GM12878 (cell line): ENCODE measurements at regions not wholly inside any gene's neighbourhood (a gene's known extent, or its start where the extent isn't known, plus 50 kb on each side); places are given as distances from the start of the nearest gene placed in this dataset.
"Not testable (repeated sequence)": the region's sequence is repeated elsewhere in the genome, so short reads cannot be mapped to it uniquely, and the experiment has no call there.

Source experiments
- ATAC-seq: fragments of 200-7000 bp; cut with Tn5 transposase; 3 replicates; pipeline ENCODE4 v1.9.1; 2020; ENCODE audit warnings: mild to moderate bottlenecking, moderate library complexity
- BruUV-seq: library from RNA; stranded (reverse); fragments of 400-500 nt; replicated peaks from 2 replicates; lab custom pipeline; 2021; lab: Mats Ljungman, UMichigan
- CTCF ChIA-PET: fragments of 300-600 bp; sonication (Branson Sonifier 250); formaldehyde crosslinking; extraction: SDS; loops from one replicate; lab custom pipeline; 2021; ENCODE audit warnings: inconsistent platforms; lab: Yijun Ruan, JAX
- POLR2A ChIA-PET: fragments of 350-600 bp; formaldehyde crosslinking; extraction: SDS; loops from one replicate; lab custom pipeline; 2021; ENCODE audit warnings: inconsistent platforms; lab: Charles Lee
- RAD21 ChIA-PET: fragments of 300-600 bp; sonication (Branson Sonifier 250); formaldehyde crosslinking; loops from one replicate; lab custom pipeline; 2023; ENCODE audit warnings: antibody characterized with exemption; ENCODE audit not compliant: unreplicated experiment; lab: Charles Lee
- SMC1A ChIA-PET: fragments of 300-600 bp; sonication (Branson Sonifier 250); formaldehyde crosslinking; loops from one replicate; lab custom pipeline; 2023; ENCODE audit not compliant: unreplicated experiment, uncharacterized antibody; lab: Charles Lee
- DNase-seq: peaks from one replicate; pipeline ENCODE4 v3.0.0-alpha.2; 2011; ENCODE audit warnings: low read depth, low spot score
- FAIRE-seq: peaks from 3 replicates; lab custom pipeline; 2011; peaks lifted over from hg19 to GRCh38; lab: Jason Lieb, UNC
- H2AFZ ChIP-seq: 2 replicates; pipeline ENCODE4 v1.6.0; 2011; ENCODE audit warnings: low read depth, low read length, control low read depth; ENCODE audit not compliant: control insufficient read depth
- H3K27ac ChIP-seq: 2 replicates; pipeline ENCODE4 v1.5.1; 2011; ENCODE audit warnings: control low read depth; ENCODE audit not compliant: control insufficient read depth, insufficient read depth
- H3K27me3 ChIP-seq, 2 experiments: replicated peaks in 1 of 2; 2 replicates each; pipeline versions ENCODE4 v1.6.0 to v1.6.1; 2011; ENCODE audit warnings: low read length in 1 of 2; ENCODE audit not compliant: control insufficient read depth in 2 of 2, insufficient read depth in 2 of 2
- H3K36me3 ChIP-seq, 2 experiments: 2 replicates each; pipeline ENCODE4 v1.5.1; 2011; ENCODE audit warnings: low read length in 1 of 2; ENCODE audit not compliant: control insufficient read depth in 2 of 2, insufficient read depth in 2 of 2
- H3K4me1 ChIP-seq: 2 replicates; pipeline ENCODE4 v1.6.1; 2011; ENCODE audit warnings: mild to moderate bottlenecking, low read length, moderate library complexity, mixed read lengths; ENCODE audit not compliant: control insufficient read depth, insufficient read depth
- H3K4me2 ChIP-seq: 2 replicates; pipeline ENCODE4 v1.6.0; 2011; ENCODE audit warnings: control low read depth; ENCODE audit not compliant: control insufficient read depth, insufficient read depth
- H3K4me3 ChIP-seq: fragments of 200-600 bp; sonication (generic); 2 replicates; pipeline ENCODE4 v1.5.1; 2016
- H3K79me2 ChIP-seq: 2 replicates; pipeline ENCODE4 v1.6.0; 2011; ENCODE audit warnings: low read length; ENCODE audit not compliant: control insufficient read depth, insufficient read depth
- H3K9ac ChIP-seq: 2 replicates; pipeline ENCODE4 v1.8.0; 2011; ENCODE audit warnings: low read length, control low read depth, mixed read lengths; ENCODE audit not compliant: control insufficient read depth, insufficient read depth
- H3K9me3 ChIP-seq: replicated peaks from 3 replicates; pipeline ENCODE4 v1.5.1; 2011; ENCODE audit warnings: mild to moderate bottlenecking, low read length; ENCODE audit not compliant: control insufficient read depth, insufficient read depth
- H4K20me1 ChIP-seq: 2 replicates; pipeline ENCODE4 v1.6.0; 2011; ENCODE audit not compliant: control insufficient read depth, insufficient read depth
- EGR1 ChIP-seq, 2 experiments: IDR thresholded peaks; 1 replicate in 1 of 2; 2 replicates in 1 of 2; pipeline ENCODE4 v1.6.1; 2011 to 2012; ENCODE audit warnings: low read depth in 2 of 2, low read length in 2 of 2, borderline replicate concordance in 1 of 2, mild to moderate bottlenecking in 1 of 2, moderate library complexity in 1 of 2
- EP300 ChIP-seq, 2 experiments: fragments of 150-350 bp in 1 of 2; IDR thresholded peaks; 2 replicates each; pipeline ENCODE4 v1.6.1; 2011 to 2012; ENCODE audit warnings: low read depth in 2 of 2, low read length in 2 of 2, borderline replicate concordance in 1 of 2, improper control_type of control experiment in 1 of 2, inconsistent platforms in 1 of 2; ENCODE audit not compliant: control insufficient read depth in 1 of 2
- NFYB ChIP-seq: IDR thresholded peaks from 2 replicates; pipeline ENCODE4 v1.6.1; 2011; ENCODE audit warnings: low read depth, mild to moderate bottlenecking, low read length, improper control_type of control experiment, moderate library complexity; ENCODE audit not compliant: insufficient read depth
- RFX5 ChIP-seq: IDR thresholded peaks from 2 replicates; pipeline ENCODE4 v1.6.1; 2011; ENCODE audit warnings: low read depth, low read length, improper control_type of control experiment
- WGBS: methylation state at CpG from one replicate; pipeline ENCODE4 v1.1.6; 2016; ENCODE audit warnings: low lambda C conversion rate; ENCODE audit not compliant: insufficient replicate concordance, insufficient coverage; ENCODE audit errors: missing lambda C conversion rate; 5-methylcytosine and 5-hydroxymethylcytosine counted together
- in situ Hi-C: fragments of 300-500 bp; cut with MboI; formaldehyde crosslinking; loops from 9 replicates; pipeline ENCODE4 v1.14.3; 2018; ENCODE audit warnings: mixed read lengths
- intact Hi-C: fragments of 100-400 bp; cut with micrococcal nuclease; formaldehyde crosslinking; loops from one replicate; pipeline ENCODE4 v1.14.2; 2022; ENCODE audit not compliant: unreplicated experiment

- no peak overlapping the region for H3K4me3 ChIP-seq
- no peaks in the 10 kb centered on the region for H3K36me3 ChIP-seq
- no peak overlapping the region for H3K27ac ChIP-seq
- ChIA-PET POLR2A (no interaction called here), CTCF (no interaction called here), RAD21 (no interaction called here), SMC1A (no interaction called here)
- H2AFZ ChIP-seq, result no peak overlapping the region
- TF ChIP-seq NFYB (no peak), EP300 (IDR thresholded peaks at IDR 0.05; ENCODE audit: borderline replicate concordance in 1 of 2, control insufficient read depth in 1 of 2, low read depth in 2 of 2, low read length in 2 of 2) (no peak), RFX5 (no peak), EGR1 (IDR thresholded peaks at IDR 0.05; ENCODE audit: borderline replicate concordance in 1 of 2, low read depth in 2 of 2, low read length in 2 of 2) (no peak)
- no peaks in the 10 kb centered on the region for H4K20me1 ChIP-seq
- H3K79me2 ChIP-seq, result no peaks in the 10 kb centered on the region
- no peaks in the 10 kb centered on the region for H3K9me3 ChIP-seq
- BruUV-seq, result no TSS peak
- H3K4me2 ChIP-seq, result no peak overlapping the region
- intact Hi-C loops (no loop called here), in situ Hi-C loops (no loop called here)
- DNase-seq (no peak), ATAC-seq (no peak), FAIRE-seq (no peak)
- H3K4me1 ChIP-seq, result no peaks in the 10 kb centered on the region
- H3K27me3 ChIP-seq, result no peaks in the 10 kb centered on the region
- no peak overlapping the region for H3K9ac ChIP-seq
Measured at GRCh38 chr3:145704020-145704419, 457.0 kb downstream of the PLOD2 start.

GRCh38 chr3:145709779-145710178 lies 451.2 kb downstream of the PLOD2 start:
- H3K27ac ChIP-seq, BruUV-seq, H3K9me3 ChIP-seq, H4K20me1 ChIP-seq, H3K79me2 ChIP-seq, H2AFZ ChIP-seq, POLR2A ChIA-PET, H3K27me3 ChIP-seq, H3K4me1 ChIP-seq, DNase-seq, in situ Hi-C loops, H3K36me3 ChIP-seq, H3K4me2 ChIP-seq, RAD21 ChIA-PET, FAIRE-seq, H3K9ac ChIP-seq, intact Hi-C loops, SMC1A ChIA-PET, CTCF ChIA-PET, H3K4me3 ChIP-seq, ATAC-seq: not testable (repeated sequence)
- 11% methylated on average over 1 of the region's 1 CpG for WGBS
